MCF 10A (cell line): ENCODE measurements at regions not wholly inside any gene's neighbourhood (a gene's known extent, or its start where the extent isn't known, plus 50 kb on each side); places are given as distances from the start of the nearest gene placed in this dataset.
"Not testable (repeated sequence)": the region's sequence is repeated elsewhere in the genome, so short reads cannot be mapped to it uniquely, and the experiment has no call there.

Experiments
- BruUV-seq: library from RNA; stranded (reverse); fragments of 400-500 nt; replicated peaks from 2 replicates; lab custom pipeline; 2021; lab: Mats Ljungman, UMichigan
- CTCF ChIA-PET: fragments of 300-600 bp; sonication (Branson Sonifier 250); formaldehyde crosslinking; extraction: SDS; loops from one replicate; lab custom pipeline; 2021; ENCODE audit warnings: antibody characterized with exemption, inconsistent platforms; lab: Yijun Ruan, JAX
- POLR2A ChIA-PET: fragments of 300-600, 350-650 bp; sonication (Branson Sonifier 250); formaldehyde crosslinking; extraction: SDS; loops from one replicate; lab custom pipeline; 2020; ENCODE audit warnings: antibody characterized with exemption, inconsistent platforms; lab: Yijun Ruan, JAX
- DNase-seq: peaks from one replicate; pipeline ENCODE4 v3.0.0-alpha.2; 2018; ENCODE audit not compliant: unreplicated experiment
- H3K27ac Mint-ChIP-seq: one replicate; pipeline ENCODE4 v1.8.0; 2022; ENCODE audit warnings: mild to moderate bottlenecking, low read depth, mixed read lengths; ENCODE audit not compliant: unreplicated experiment
- H3K27me3 Mint-ChIP-seq: one replicate; pipeline ENCODE4 v1.8.0; 2022; ENCODE audit warnings: mixed read lengths; ENCODE audit not compliant: insufficient read depth, unreplicated experiment
- H3K36me3 Mint-ChIP-seq: one replicate; pipeline ENCODE4 v1.8.0; 2022; ENCODE audit warnings: mild to moderate bottlenecking, moderate library complexity, mixed read lengths; ENCODE audit not compliant: insufficient read depth, unreplicated experiment
- H3K4me1 Mint-ChIP-seq: one replicate; pipeline ENCODE4 v1.8.0; 2022; ENCODE audit warnings: mixed read lengths; ENCODE audit not compliant: insufficient read depth, unreplicated experiment
- H3K4me3 Mint-ChIP-seq: one replicate; pipeline ENCODE4 v1.8.0; 2022; ENCODE audit warnings: mild to moderate bottlenecking, moderate library complexity, mixed read lengths; ENCODE audit not compliant: unreplicated experiment
- H3K9me3 Mint-ChIP-seq: one replicate; pipeline ENCODE4 v1.8.0; 2022; ENCODE audit warnings: mixed read lengths; ENCODE audit not compliant: unreplicated experiment
- CTCF ChIP-seq: fragments of 200-600 bp; IDR thresholded peaks from one replicate; pipeline ENCODE4 v1.8.0; 2022; ENCODE audit warnings: antibody characterized with exemption, mild to moderate bottlenecking; ENCODE audit not compliant: unreplicated experiment
- intact Hi-C: fragments of 100-400 bp; cut with micrococcal nuclease; formaldehyde crosslinking; loops from 2 replicates; pipeline ENCODE4 v1.14.1; 2022

GRCh38 chr5:28602429-28602828 is 1564.0 kb upstream of the CDH9 start:
- intact Hi-C loops: no loop called here
- BruUV-seq: no TSS peak
- Mint-ChIP-seq H3K9me3 (no peaks in the 10 kb centered on the region), H3K4me1 (no peaks in the 10 kb centered on the region), H3K27ac (no peak overlapping the region), H3K27me3 (no peaks in the 10 kb centered on the region), H3K36me3 (no peaks in the 10 kb centered on the region), H3K4me3 (no peak overlapping the region)
- ChIA-PET CTCF (no interaction called here), POLR2A (no interaction called here)
- DNase-seq: no peak
- no peak for TF ChIP-seq CTCF

GRCh38 chr5:28596707-28597106 is 1558.3 kb upstream of the CDH9 start:
- H3K27me3 Mint-ChIP-seq, H3K27ac Mint-ChIP-seq, DNase-seq, POLR2A ChIA-PET, H3K4me3 Mint-ChIP-seq, BruUV-seq, CTCF ChIA-PET, H3K4me1 Mint-ChIP-seq, intact Hi-C loops, H3K36me3 Mint-ChIP-seq, H3K9me3 Mint-ChIP-seq: not testable (repeated sequence)

GRCh38 chr5:28580616-28581015 is 1542.2 kb upstream of the CDH9 start:
- H3K9me3 Mint-ChIP-seq: peaks cover 14% of the 10 kb centered on the region
- intact Hi-C loops: no loop called here
- H3K27ac Mint-ChIP-seq: peak overlapping the region; percentile 50
- BruUV-seq: no TSS peak
- ChIA-PET CTCF (no interaction called here), POLR2A (no interaction called here)
- H3K4me3 Mint-ChIP-seq: no peak overlapping the region
- TF ChIP-seq CTCF: no peak
- peaks cover 2% of the 10 kb centered on the region for H3K36me3 Mint-ChIP-seq
- peaks cover 25% of the 10 kb centered on the region for H3K4me1 Mint-ChIP-seq
- no peaks in the 10 kb centered on the region for H3K27me3 Mint-ChIP-seq
- DNase-seq: peak; percentile 47

GRCh38 chr5:28576022-28576421 is 1537.6 kb upstream of the CDH9 start:
- POLR2A ChIA-PET: no interaction called here
- peaks cover 14% of the 10 kb centered on the region for H3K9me3 Mint-ChIP-seq
- intact Hi-C loops: loop anchor here (5.0 to 10.0 kb wide), 2 partner anchors 229 to 1551 kb away; no protein-coding TSS in a partner anchor
- DNase-seq: peak; percentile 22
- TF ChIP-seq CTCF: peak; percentile 25
- no TSS peak for BruUV-seq
- H3K4me1 Mint-ChIP-seq: peaks cover 25% of the 10 kb centered on the region
- peaks cover 4% of the 10 kb centered on the region for H3K36me3 Mint-ChIP-seq
- no peak overlapping the region for H3K27ac Mint-ChIP-seq
- H3K4me3 Mint-ChIP-seq: no peak overlapping the region
- CTCF ChIA-PET: interaction anchor here (0.5 to 2.6 kb wide), 11 partner anchors 9 to 449 kb away, joined by 3 to 17 read pairs (median 3); no protein-coding TSS in a partner anchor
- no peaks in the 10 kb centered on the region for H3K27me3 Mint-ChIP-seq
